Fibroblast of lung (primary cell): ENCODE measurements at regions not wholly inside any gene's neighbourhood (a gene's known extent, or its start where the extent isn't known, plus 50 kb on each side); places are given as distances from the start of the nearest gene placed in this dataset.
"Not testable (repeated sequence)": the region's sequence is repeated elsewhere in the genome, so short reads cannot be mapped to it uniquely, and the experiment has no call there.

ENCODE experiments used
- DNase-seq, 2 donors: peaks; one replicate each; pipeline versions ENCODE4 v3.0.0 to v3.0.0-alpha.2; 2010; ENCODE audit warnings: low read depth in 2 of 2
- H2AFZ ChIP-seq: 2 replicates; pipeline ENCODE4 v1.5.1; 2012; ENCODE audit warnings: low read length, control low read depth, inconsistent platforms
- H3K27ac ChIP-seq: 2 replicates; pipeline ENCODE4 v1.5.1; 2011; ENCODE audit warnings: low read length, control low read depth; ENCODE audit not compliant: insufficient read depth
- H3K27me3 ChIP-seq: 2 replicates; pipeline ENCODE4 v1.5.1; 2011; ENCODE audit warnings: mild to moderate bottlenecking, low read length; ENCODE audit not compliant: control insufficient read depth, insufficient read depth
- H3K36me3 ChIP-seq: 2 replicates; pipeline ENCODE4 v1.5.1; 2011; ENCODE audit warnings: low read length; ENCODE audit not compliant: control insufficient read depth, insufficient read depth
- H3K4me1 ChIP-seq: 2 replicates; pipeline ENCODE4 v1.5.1; 2011; ENCODE audit warnings: low read length; ENCODE audit not compliant: control insufficient read depth, insufficient read depth; ENCODE audit errors: extremely low read depth
- H3K4me2 ChIP-seq: 2 replicates; pipeline ENCODE4 v1.5.1; 2011; ENCODE audit warnings: low read length, control low read depth; ENCODE audit not compliant: insufficient read depth; ENCODE audit errors: extremely low read depth
- H3K4me3 ChIP-seq, 4 experiments: fragments of 200-600 bp in 1 of 4; sonication (generic) in 1 of 4; replicated peaks in 1 of 4; 2 replicates each; pipeline ENCODE4 v1.5.1; 2011 to 2016; ENCODE audit warnings: low read length in 4 of 4, low read depth in 3 of 4, mild to moderate bottlenecking in 3 of 4, control low read depth in 2 of 4, inconsistent platforms in 1 of 4, mixed read lengths in 1 of 4; ENCODE audit not compliant: insufficient read depth in 1 of 4; ENCODE audit errors: control extremely low read depth in 1 of 4
- H3K79me2 ChIP-seq: 2 replicates; pipeline ENCODE4 v1.5.1; 2012; ENCODE audit warnings: mild to moderate bottlenecking, low read length, inconsistent platforms; ENCODE audit not compliant: control insufficient read depth, insufficient read depth
- H3K9ac ChIP-seq: 2 replicates; pipeline ENCODE4 v1.5.1; 2011; ENCODE audit warnings: mild to moderate bottlenecking, low read length, control low read depth; ENCODE audit not compliant: insufficient read depth
- H3K9me3 ChIP-seq: 2 replicates; pipeline ENCODE4 v1.5.1; 2012; ENCODE audit warnings: low read depth, low read length; ENCODE audit not compliant: control insufficient read depth, insufficient read depth
- H4K20me1 ChIP-seq: 2 replicates; pipeline ENCODE4 v1.5.1; 2011; ENCODE audit warnings: low read length; ENCODE audit not compliant: control insufficient read depth, insufficient read depth; ENCODE audit errors: extremely low read depth
- TF ChIP-seq, protein P1 (sequence below), 2 donors: IDR thresholded peaks in 1 of 2; conservative IDR thresholded peaks in 1 of 2; 1 replicate in 1 of 2; 2 replicates in 1 of 2; pipeline ENCODE4 v1.5.1; 2011 to 2012; ENCODE audit warnings: low read length in 2 of 2, control low read depth in 1 of 2, inconsistent platforms in 1 of 2, low read depth in 1 of 2, mild to moderate bottlenecking in 1 of 2

DNA sequence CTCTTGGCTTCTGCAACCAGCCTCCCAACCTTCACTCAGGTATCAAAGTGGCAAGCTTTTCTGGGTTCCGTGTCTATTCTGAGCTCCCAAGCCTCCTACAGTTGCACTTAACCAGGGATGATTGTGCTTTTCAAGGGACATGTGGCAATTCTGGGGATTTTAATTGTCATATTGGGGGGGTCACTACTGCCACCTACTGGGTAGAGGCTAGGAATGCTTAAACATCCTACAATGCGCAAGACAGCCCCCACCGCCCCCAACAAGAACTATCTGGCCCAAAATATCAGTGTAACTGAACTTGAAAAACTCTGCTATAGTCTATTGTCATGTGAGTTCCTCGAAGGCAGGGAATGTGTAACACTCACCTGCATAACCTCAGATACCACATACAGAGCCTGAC is 201.5 kb downstream of the NPIPA8 start:
- not testable (repeated sequence) for DNase-seq

DNA sequence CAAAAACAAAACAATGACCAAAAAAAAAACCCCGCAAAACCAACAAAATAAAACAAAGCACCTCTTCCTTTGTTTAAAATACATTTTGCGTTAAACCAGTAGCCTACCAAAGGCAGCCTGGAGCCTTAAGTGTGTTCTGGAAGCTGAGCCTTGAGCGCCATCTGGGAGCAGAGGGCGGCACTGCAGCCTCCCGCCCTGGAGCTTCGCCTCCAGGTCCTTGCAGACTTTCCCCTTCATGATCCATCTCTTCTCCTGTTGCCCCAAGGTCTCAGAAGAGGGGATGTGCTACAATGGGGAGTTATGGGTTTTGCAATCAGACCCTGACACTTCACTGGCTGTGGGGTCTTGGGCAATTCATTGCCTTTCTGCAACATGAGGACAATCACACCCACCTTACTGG is 204.9 kb downstream of the NPIPA8 start:
- H3K79me2 ChIP-seq, H2AFZ ChIP-seq, H3K4me1 ChIP-seq, H3K4me3 ChIP-seq, H4K20me1 ChIP-seq, H3K36me3 ChIP-seq, H3K27me3 ChIP-seq, DNase-seq, H3K9me3 ChIP-seq, H3K27ac ChIP-seq, H3K4me2 ChIP-seq, H3K9ac ChIP-seq: not testable (repeated sequence)
- TF ChIP-seq, protein P1, sequence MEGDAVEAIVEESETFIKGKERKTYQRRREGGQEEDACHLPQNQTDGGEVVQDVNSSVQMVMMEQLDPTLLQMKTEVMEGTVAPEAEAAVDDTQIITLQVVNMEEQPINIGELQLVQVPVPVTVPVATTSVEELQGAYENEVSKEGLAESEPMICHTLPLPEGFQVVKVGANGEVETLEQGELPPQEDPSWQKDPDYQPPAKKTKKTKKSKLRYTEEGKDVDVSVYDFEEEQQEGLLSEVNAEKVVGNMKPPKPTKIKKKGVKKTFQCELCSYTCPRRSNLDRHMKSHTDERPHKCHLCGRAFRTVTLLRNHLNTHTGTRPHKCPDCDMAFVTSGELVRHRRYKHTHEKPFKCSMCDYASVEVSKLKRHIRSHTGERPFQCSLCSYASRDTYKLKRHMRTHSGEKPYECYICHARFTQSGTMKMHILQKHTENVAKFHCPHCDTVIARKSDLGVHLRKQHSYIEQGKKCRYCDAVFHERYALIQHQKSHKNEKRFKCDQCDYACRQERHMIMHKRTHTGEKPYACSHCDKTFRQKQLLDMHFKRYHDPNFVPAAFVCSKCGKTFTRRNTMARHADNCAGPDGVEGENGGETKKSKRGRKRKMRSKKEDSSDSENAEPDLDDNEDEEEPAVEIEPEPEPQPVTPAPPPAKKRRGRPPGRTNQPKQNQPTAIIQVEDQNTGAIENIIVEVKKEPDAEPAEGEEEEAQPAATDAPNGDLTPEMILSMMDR (conservative IDR thresholded peaks at IDR 0.05 in 1 of 2, IDR thresholded peaks at IDR 0.05 in 1 of 2; ENCODE audit: low read depth in 1 of 2, low read length in 2 of 2) = peak; percentile 23 to 58

More for the DNA sequence above, 201.5 kb downstream of the NPIPA8 start:
- not testable (repeated sequence) for H3K4me2 ChIP-seq, H3K36me3 ChIP-seq, H3K4me1 ChIP-seq, H3K4me3 ChIP-seq, H3K9ac ChIP-seq, H3K9me3 ChIP-seq, H3K27me3 ChIP-seq, H3K27ac ChIP-seq, H4K20me1 ChIP-seq, H2AFZ ChIP-seq, H3K79me2 ChIP-seq

DNA sequence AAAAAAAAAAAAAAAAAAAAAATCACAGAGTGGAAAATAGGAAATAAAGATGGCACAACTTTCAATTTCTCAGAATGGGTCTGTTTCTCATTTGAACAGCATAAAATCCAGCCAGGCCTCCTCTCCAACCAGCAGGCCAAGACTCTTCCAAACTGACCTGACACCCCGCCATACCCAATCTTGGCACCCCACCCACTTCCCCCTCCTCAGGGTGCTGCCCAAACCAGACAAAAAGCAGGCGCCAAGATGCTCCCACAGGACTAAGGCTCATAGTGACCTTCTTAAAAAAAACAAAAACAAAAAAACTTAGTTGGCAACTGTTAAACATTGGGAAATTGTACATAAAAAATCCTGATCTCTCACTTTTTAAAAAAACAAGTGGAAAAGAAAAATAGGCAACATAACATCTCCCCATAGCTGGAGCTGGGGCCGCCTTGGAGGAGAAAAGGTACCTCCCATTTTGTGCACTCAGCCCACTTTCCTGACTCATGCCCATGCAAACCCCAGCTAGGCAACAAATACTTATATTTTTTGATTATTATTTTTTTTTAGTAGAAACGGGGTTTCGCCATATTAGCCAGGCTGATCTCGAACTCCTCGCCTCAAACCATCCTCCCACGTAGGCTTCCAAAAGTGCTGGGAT is 205.9 kb downstream of the NPIPA8 start:
- not testable (repeated sequence) for H3K4me3 ChIP-seq, H4K20me1 ChIP-seq, H3K27me3 ChIP-seq, DNase-seq, H3K4me1 ChIP-seq, H3K9ac ChIP-seq, H3K9me3 ChIP-seq, H3K27ac ChIP-seq, H3K36me3 ChIP-seq, H3K79me2 ChIP-seq, H2AFZ ChIP-seq, H3K4me2 ChIP-seq

DNA sequence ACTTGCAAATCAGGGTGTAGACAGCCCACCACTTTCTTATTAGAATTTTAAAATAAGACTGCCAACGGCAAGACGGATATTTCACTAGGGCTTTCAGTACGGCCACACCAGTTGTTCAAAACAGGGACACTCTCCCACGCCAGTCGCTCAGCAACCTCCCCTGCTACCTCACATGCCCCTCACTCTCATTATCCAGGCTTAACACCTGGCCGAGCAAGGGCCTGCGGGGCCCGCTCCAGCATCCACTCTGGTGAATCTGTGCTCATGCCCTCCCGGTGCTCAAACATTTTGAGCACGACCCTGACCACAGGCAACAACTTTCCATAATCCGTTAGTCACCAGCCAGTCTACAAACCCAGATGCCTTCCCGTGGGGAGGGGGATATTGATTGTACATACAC is 209.5 kb downstream of the NPIPA8 start:
- not testable (repeated sequence) for H3K36me3 ChIP-seq, H3K4me1 ChIP-seq, H3K4me3 ChIP-seq, DNase-seq, H3K4me2 ChIP-seq, H2AFZ ChIP-seq, H3K9me3 ChIP-seq, H3K27ac ChIP-seq, H3K79me2 ChIP-seq, H3K9ac ChIP-seq, H3K27me3 ChIP-seq, H4K20me1 ChIP-seq

GRCh38 chr16:18119092-18119491 is 217.4 kb downstream of the NPIPA8 start:
- H3K27me3 ChIP-seq, DNase-seq, H3K9me3 ChIP-seq, H3K4me2 ChIP-seq, H3K79me2 ChIP-seq, H3K9ac ChIP-seq, H3K4me1 ChIP-seq, H3K27ac ChIP-seq, H2AFZ ChIP-seq, H4K20me1 ChIP-seq, H3K36me3 ChIP-seq, H3K4me3 ChIP-seq: not testable (repeated sequence)

DNA sequence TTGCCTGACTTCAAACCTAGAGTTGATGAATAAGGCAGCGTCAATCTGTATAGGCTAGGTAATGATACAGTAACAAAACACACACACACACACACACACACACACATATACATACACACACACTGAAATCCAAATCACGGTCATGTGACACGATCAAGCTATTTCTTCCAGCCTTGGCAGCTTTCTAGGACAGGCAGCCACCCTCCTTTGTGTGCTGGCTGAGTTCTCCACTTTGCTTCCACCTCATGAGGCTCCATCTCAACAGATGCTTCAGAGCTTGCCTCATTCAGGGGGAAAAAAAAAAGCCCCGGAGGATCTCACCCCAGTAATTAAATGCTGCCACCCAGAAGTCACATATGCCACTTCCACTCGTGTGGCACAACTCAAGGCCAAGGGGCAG is 217.9 kb downstream of the NPIPA8 start:
- DNase-seq, H3K79me2 ChIP-seq, H2AFZ ChIP-seq, H3K27me3 ChIP-seq, H3K9ac ChIP-seq, H3K4me3 ChIP-seq, H3K9me3 ChIP-seq, H3K4me2 ChIP-seq, H3K4me1 ChIP-seq, H3K27ac ChIP-seq, H4K20me1 ChIP-seq, H3K36me3 ChIP-seq: not testable (repeated sequence)
